ENCODE measurements at regions not wholly inside any gene's neighbourhood (a gene's known extent, or its start where the extent isn't known, plus 50 kb on each side); places are given as distances from the start of the nearest gene placed in this dataset.

GRCh38 chr12:90280564-90281058 is 572.0 kb upstream of the ATP2B1 start:
- DNase-seq (ENCODE audit: low read depth), result peak; percentile 53
- TF ChIP-seq, protein P1, sequence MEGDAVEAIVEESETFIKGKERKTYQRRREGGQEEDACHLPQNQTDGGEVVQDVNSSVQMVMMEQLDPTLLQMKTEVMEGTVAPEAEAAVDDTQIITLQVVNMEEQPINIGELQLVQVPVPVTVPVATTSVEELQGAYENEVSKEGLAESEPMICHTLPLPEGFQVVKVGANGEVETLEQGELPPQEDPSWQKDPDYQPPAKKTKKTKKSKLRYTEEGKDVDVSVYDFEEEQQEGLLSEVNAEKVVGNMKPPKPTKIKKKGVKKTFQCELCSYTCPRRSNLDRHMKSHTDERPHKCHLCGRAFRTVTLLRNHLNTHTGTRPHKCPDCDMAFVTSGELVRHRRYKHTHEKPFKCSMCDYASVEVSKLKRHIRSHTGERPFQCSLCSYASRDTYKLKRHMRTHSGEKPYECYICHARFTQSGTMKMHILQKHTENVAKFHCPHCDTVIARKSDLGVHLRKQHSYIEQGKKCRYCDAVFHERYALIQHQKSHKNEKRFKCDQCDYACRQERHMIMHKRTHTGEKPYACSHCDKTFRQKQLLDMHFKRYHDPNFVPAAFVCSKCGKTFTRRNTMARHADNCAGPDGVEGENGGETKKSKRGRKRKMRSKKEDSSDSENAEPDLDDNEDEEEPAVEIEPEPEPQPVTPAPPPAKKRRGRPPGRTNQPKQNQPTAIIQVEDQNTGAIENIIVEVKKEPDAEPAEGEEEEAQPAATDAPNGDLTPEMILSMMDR (IDR thresholded peaks at IDR 0.05; ENCODE audit: insufficient read depth, low read length), result no peak
- no peak overlapping the region for H3K4me3 ChIP-seq (ENCODE audit: low read depth, low read length)

GRCh38 chr12:90280033-90280432 is 571.4 kb upstream of the ATP2B1 start:
- DNase-seq (ENCODE audit: low read depth), result peak; percentile 25

GRCh38 chr12:90275088-90275487 is 566.5 kb upstream of the ATP2B1 start:
- TF ChIP-seq, protein P1 (IDR thresholded peaks at IDR 0.05; ENCODE audit: insufficient read depth, low read length), result no peak
- H3K4me3 ChIP-seq (ENCODE audit: low read depth, low read length), result no peak overlapping the region
- no peak for DNase-seq (ENCODE audit: low read depth)

More at GRCh38 chr12:90280033-90280432, 571.4 kb upstream of the ATP2B1 start:
- no peak overlapping the region for H3K4me3 ChIP-seq (ENCODE audit: low read depth, low read length)
- TF ChIP-seq, protein P1 (IDR thresholded peaks at IDR 0.05; ENCODE audit: insufficient read depth, low read length), result no peak

DNA sequence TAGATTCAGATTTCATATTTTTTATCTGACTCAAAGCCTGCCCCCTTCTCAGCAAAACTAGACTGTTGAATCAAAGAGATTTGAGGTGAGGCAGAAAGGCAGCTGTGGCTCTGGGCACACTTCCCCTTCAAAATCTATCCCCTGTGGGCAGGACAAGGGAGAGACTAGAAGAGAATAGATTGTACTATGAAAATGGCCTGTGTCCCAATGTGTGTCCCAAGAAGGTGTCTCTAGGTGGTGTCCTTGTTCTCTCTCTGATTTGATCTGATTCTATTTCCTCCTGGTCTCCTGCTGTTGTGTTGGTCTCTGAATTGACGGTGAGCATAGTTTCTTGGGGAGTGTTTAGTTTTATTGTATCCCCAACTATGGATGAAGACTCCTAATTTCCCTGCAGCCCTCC is 565.8 kb upstream of the ATP2B1 start:
- no peak overlapping the region for H3K4me3 ChIP-seq (ENCODE audit: low read depth, low read length)
- TF ChIP-seq, protein P1 (IDR thresholded peaks at IDR 0.05; ENCODE audit: insufficient read depth, low read length), result no peak
- DNase-seq (ENCODE audit: low read depth), result no peak

DNA sequence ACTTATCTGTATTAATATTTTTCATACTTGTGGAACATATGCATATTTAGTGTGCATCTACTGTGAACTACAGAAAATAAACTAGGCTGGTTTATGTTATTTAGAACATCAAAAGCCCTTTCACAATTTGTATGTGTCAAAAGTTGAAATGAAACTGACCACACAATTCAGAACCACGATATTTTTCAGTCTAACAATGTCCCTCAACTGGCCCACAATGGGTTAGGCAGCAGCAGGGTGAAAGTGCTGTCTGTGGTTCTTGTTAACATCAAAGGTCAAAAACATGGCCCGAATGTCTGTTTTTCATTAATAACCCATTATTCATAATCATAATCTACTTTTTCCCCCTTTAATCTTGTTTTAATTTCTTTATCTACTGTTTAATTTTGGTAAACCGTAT is 559.9 kb upstream of the ATP2B1 start:
- no peak overlapping the region for H3K4me3 ChIP-seq (ENCODE audit: low read depth, low read length)
- TF ChIP-seq, protein P1 (IDR thresholded peaks at IDR 0.05; ENCODE audit: insufficient read depth, low read length), result no peak
- DNase-seq (ENCODE audit: low read depth), result no peak

DNA sequence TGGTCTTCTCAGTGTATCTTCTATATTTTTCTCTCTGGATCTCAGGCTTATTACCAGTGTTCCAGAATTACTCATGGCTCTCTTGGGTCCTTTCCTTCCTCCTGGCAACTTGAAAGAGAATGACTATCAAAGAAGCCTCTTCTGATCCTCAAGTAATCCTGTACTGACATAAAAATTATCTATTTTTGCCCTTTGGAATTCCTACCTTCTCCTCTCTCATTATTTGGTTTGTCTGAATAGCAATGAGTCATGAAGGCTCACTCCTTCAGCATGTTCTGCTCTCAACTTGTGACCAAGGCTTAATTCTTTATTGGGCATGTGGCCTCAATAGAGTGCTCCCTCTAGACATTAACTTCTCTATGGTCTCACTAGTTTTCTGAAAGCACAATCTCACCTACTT is 553.6 kb upstream of the ATP2B1 start:
- H3K4me3 ChIP-seq (ENCODE audit: low read depth, low read length), result no peak overlapping the region
- DNase-seq (ENCODE audit: low read depth), result peak; percentile 24
- TF ChIP-seq, protein P1 (IDR thresholded peaks at IDR 0.05; ENCODE audit: insufficient read depth, low read length), result no peak

DNA sequence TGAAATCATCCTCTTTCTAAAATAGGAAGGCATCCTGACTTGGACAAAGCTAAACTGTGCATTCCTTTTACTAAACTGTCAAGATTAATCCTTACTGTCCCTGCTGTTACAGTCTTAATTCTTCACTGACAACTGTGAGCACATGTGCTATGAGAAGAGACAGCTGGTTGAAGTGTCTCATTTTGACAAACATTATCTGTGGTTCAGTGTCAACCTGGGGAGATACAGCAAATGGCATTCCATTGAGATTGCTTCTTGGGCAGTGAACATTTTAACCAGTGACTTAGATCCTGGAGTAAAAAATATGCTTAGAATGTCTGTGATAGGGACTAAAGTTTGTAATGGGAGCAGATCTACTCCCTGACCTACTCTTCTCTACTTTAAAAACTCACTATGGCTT is 552.6 kb upstream of the ATP2B1 start:
- TF ChIP-seq, protein P1 (IDR thresholded peaks at IDR 0.05; ENCODE audit: insufficient read depth, low read length), result no peak
- DNase-seq (ENCODE audit: low read depth), result peak; percentile 36
- H3K4me3 ChIP-seq (ENCODE audit: low read depth, low read length), result no peak overlapping the region
